Caco-2 (cell line): ENCODE measurements at regions not wholly inside any gene's neighbourhood (a gene's known extent, or its start where the extent isn't known, plus 50 kb on each side); places are given as distances from the start of the nearest gene placed in this dataset.

Source experiments
- BruUV-seq: library from RNA; stranded (reverse); fragments of 400-500 nt; replicated peaks from 2 replicates; lab custom pipeline; 2021; lab: Mats Ljungman, UMichigan
- CTCF ChIA-PET: fragments of 300-600 bp; sonication (Branson Sonifier 250); formaldehyde crosslinking; loops from one replicate; lab custom pipeline; 2022; ENCODE audit warnings: antibody characterized with exemption; lab: Charles Lee
- POLR2A ChIA-PET: fragments of 300-600 bp; sonication (Branson Sonifier 250); formaldehyde crosslinking; loops from one replicate; lab custom pipeline; 2022; ENCODE audit warnings: antibody characterized with exemption; lab: Charles Lee
- DNase-seq, 2 experiments: peaks; one replicate each; pipeline versions ENCODE4 v3.0.0 to v3.0.0-alpha.2; 2020 to 2022
- H3K27me3 ChIP-seq: replicated peaks from 2 replicates; pipeline ENCODE4 v1.6.0; 2011; ENCODE audit warnings: low read length; ENCODE audit not compliant: control insufficient read depth, insufficient read depth
- H3K36me3 ChIP-seq: 2 replicates; pipeline ENCODE4 v1.5.1; 2011; ENCODE audit warnings: low read length; ENCODE audit not compliant: control insufficient read depth, insufficient read depth
- H3K4me1 ChIP-seq: fragments of 250-450 bp; sonication (Bioruptor Pico); 2 replicates; pipeline ENCODE4 v1.5.1; 2020; ENCODE audit warnings: mild to moderate bottlenecking
- H3K4me3 ChIP-seq: 2 replicates; pipeline ENCODE4 v1.5.1; 2011; ENCODE audit warnings: low read depth, mild to moderate bottlenecking, control low read depth, low read length
- H3K9me3 ChIP-seq: fragments of 250-450 bp; sonication (Bioruptor Pico); 2 replicates; pipeline ENCODE4 v1.5.1; 2020; ENCODE audit warnings: mild to moderate bottlenecking, moderate library complexity
- H3K27ac Mint-ChIP-seq: one replicate; pipeline ENCODE4 v1.8.0; 2022; ENCODE audit warnings: mixed read lengths; ENCODE audit not compliant: unreplicated experiment
- H3K27me3 Mint-ChIP-seq: one replicate; pipeline ENCODE4 v1.8.0; 2022; ENCODE audit warnings: mixed read lengths; ENCODE audit not compliant: insufficient read depth, unreplicated experiment
- H3K36me3 Mint-ChIP-seq: one replicate; pipeline ENCODE4 v1.8.0; 2022; ENCODE audit warnings: mild to moderate bottlenecking, mixed read lengths; ENCODE audit not compliant: insufficient read depth, unreplicated experiment
- H3K4me1 Mint-ChIP-seq: one replicate; pipeline ENCODE4 v1.8.0; 2022; ENCODE audit warnings: low read depth, mixed read lengths; ENCODE audit not compliant: unreplicated experiment
- H3K4me3 Mint-ChIP-seq: one replicate; pipeline ENCODE4 v1.8.0; 2022; ENCODE audit warnings: mild to moderate bottlenecking, moderate library complexity, mixed read lengths; ENCODE audit not compliant: unreplicated experiment
- H3K9me3 Mint-ChIP-seq: one replicate; pipeline ENCODE4 v1.8.0; 2022; ENCODE audit warnings: mixed read lengths; ENCODE audit not compliant: unreplicated experiment
- intact Hi-C: fragments of 100-400 bp; cut with micrococcal nuclease; formaldehyde crosslinking; loops from one replicate; pipeline ENCODE4 v1.10.0; 2022; ENCODE audit not compliant: unreplicated experiment
- TF ChIP-seq, protein P1 (sequence below), 2 experiments: fragments of 200-600 bp in 1 of 2; IDR thresholded peaks; 1 replicate in 1 of 2; 2 replicates in 1 of 2; pipeline versions ENCODE4 v1.5.1 to v1.8.0; 2011 to 2022; ENCODE audit warnings: antibody characterized with exemption in 1 of 2, control low read depth in 1 of 2, inconsistent platforms in 1 of 2, low read depth in 1 of 2, low read length in 1 of 2, mild to moderate bottlenecking in 1 of 2, moderate library complexity in 1 of 2; ENCODE audit not compliant: insufficient read depth in 1 of 2, severe bottlenecking in 1 of 2, unreplicated experiment in 1 of 2

DNA sequence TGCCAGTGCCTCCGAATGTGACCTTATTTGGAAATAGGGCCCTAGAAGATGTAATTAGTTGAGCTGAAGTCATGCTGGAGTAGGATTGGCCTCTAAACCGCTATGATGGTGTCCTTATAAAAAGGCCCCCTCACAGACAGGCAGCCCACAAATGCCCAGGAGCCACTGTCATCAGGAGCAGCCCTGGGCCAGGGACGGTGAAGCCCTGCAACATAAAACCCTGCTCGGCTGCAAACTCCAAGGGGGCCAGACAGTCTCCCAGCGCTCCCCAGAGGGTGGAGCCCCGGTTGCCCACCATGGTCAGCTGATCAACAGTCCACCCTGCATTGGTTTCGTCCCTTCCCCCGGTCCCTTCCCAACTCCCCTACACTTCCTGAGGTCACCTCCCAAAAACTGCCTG is 351.7 kb downstream of the FOXL1 start:
- TF ChIP-seq, protein P1, sequence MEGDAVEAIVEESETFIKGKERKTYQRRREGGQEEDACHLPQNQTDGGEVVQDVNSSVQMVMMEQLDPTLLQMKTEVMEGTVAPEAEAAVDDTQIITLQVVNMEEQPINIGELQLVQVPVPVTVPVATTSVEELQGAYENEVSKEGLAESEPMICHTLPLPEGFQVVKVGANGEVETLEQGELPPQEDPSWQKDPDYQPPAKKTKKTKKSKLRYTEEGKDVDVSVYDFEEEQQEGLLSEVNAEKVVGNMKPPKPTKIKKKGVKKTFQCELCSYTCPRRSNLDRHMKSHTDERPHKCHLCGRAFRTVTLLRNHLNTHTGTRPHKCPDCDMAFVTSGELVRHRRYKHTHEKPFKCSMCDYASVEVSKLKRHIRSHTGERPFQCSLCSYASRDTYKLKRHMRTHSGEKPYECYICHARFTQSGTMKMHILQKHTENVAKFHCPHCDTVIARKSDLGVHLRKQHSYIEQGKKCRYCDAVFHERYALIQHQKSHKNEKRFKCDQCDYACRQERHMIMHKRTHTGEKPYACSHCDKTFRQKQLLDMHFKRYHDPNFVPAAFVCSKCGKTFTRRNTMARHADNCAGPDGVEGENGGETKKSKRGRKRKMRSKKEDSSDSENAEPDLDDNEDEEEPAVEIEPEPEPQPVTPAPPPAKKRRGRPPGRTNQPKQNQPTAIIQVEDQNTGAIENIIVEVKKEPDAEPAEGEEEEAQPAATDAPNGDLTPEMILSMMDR (IDR thresholded peaks at IDR 0.05; ENCODE audit: insufficient read depth in 1 of 2, low read depth in 1 of 2, low read length in 1 of 2, severe bottlenecking in 1 of 2, unreplicated experiment in 1 of 2), result no peak
- POLR2A ChIA-PET, result interaction anchor here (0.6 kb wide), 1 partner anchor 15 kb away, joined by 6 read pairs; no protein-coding TSS in a partner anchor
- Mint-ChIP-seq H3K36me3 (no peaks in the 10 kb centered on the region), H3K4me3 (no peak overlapping the region), H3K4me1 (no peaks in the 10 kb centered on the region), H3K9me3 (no peaks in the 10 kb centered on the region), H3K27ac (no peak overlapping the region), H3K27me3 (peaks cover under 1% of the 10 kb centered on the region)
- no peaks in the 10 kb centered on the region for H3K27me3 ChIP-seq
- CTCF ChIA-PET, result no interaction called here
- H3K9me3 ChIP-seq, result no peaks in the 10 kb centered on the region
- intact Hi-C loops, result no loop called here
- BruUV-seq, result no TSS peak
- no peaks in the 10 kb centered on the region for H3K4me1 ChIP-seq
- DNase-seq, result no peak
- no peak overlapping the region for H3K4me3 ChIP-seq
- no peaks in the 10 kb centered on the region for H3K36me3 ChIP-seq

DNA sequence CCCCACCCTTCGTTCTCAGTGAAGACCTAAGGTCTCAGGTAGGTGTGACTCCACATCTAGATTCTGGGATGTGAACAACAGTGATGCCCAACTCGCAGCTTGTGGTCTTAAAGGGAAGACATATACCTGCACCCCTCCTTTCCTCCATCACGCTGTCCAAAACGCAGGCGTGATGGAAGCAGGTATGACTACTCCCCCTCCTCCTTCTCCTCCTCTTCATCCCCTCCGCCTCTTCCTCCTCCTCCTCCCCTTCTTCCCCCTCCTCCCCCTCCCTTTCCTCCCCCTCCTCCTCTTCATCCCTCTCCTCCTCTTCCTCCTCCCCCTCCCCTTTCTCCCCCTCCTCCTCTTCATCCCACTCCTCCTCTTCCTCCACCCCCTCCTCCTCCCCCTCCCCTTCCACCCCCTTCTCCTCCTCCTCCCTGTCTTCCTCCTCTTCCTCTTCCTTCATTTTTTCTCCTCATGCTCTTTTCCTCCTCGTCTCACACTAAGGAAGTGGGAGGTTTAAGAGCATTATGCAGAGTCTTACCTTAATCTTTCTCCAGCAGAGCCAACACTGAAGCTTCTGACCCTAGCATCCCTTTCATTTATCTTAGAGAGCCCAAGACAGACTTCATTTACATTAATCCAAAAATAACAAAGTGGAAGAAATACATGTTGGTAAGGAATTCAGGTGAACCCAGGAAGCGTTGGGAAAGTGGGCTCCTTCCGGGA is 352.5 kb downstream of the FOXL1 start:
- Histone ChIP-seq H3K27me3 (no peaks in the 10 kb centered on the region; the same call in 1 of the 2 replicates), H3K9me3 (no peaks in the 10 kb centered on the region), H3K36me3 (no peaks in the 10 kb centered on the region), H3K4me1 (no peaks in the 10 kb centered on the region), H3K4me3 (no peak overlapping the region)
- peaks cover 5% of the 10 kb centered on the region for H3K27me3 Mint-ChIP-seq
- H3K27ac Mint-ChIP-seq, result no peak overlapping the region
- BruUV-seq, result no TSS peak
- intact Hi-C loops, result no loop called here
- TF ChIP-seq, protein P1 (IDR thresholded peaks at IDR 0.05; ENCODE audit: insufficient read depth in 1 of 2, low read depth in 1 of 2, low read length in 1 of 2, severe bottlenecking in 1 of 2, unreplicated experiment in 1 of 2), result no peak
- H3K4me1 Mint-ChIP-seq, result no peaks in the 10 kb centered on the region
- POLR2A ChIA-PET, result no interaction called here
- no peaks in the 10 kb centered on the region for H3K36me3 Mint-ChIP-seq
- no peak overlapping the region for H3K4me3 Mint-ChIP-seq
- DNase-seq, result no peak
- CTCF ChIA-PET, result no interaction called here
- H3K9me3 Mint-ChIP-seq, result no peaks in the 10 kb centered on the region

- ChIA-PET CTCF (no interaction called here), POLR2A (no interaction called here)
- TF ChIP-seq, protein P1 (IDR thresholded peaks at IDR 0.05; ENCODE audit: insufficient read depth in 1 of 2, low read depth in 1 of 2, low read length in 1 of 2, severe bottlenecking in 1 of 2, unreplicated experiment in 1 of 2), result no peak
- Histone ChIP-seq H3K4me3 (no peak overlapping the region), H3K27me3 (no peaks in the 10 kb centered on the region; the same call in 1 of the 2 replicates), H3K36me3 (no peaks in the 10 kb centered on the region), H3K4me1 (no peaks in the 10 kb centered on the region), H3K9me3 (no peaks in the 10 kb centered on the region)
- no peaks in the 10 kb centered on the region for H3K36me3 Mint-ChIP-seq
- H3K27ac Mint-ChIP-seq, result no peak overlapping the region
- H3K4me3 Mint-ChIP-seq, result no peak overlapping the region
- DNase-seq, result no peak
- intact Hi-C loops, result no loop called here
- H3K27me3 Mint-ChIP-seq, result peaks cover 7% of the 10 kb centered on the region
- H3K4me1 Mint-ChIP-seq, result no peaks in the 10 kb centered on the region
- BruUV-seq, result no TSS peak
- no peaks in the 10 kb centered on the region for H3K9me3 Mint-ChIP-seq
Observed at GRCh38 chr16:86931410-86931941, 353.1 kb downstream of the FOXL1 start.
